ENCODE measurements at regions not wholly inside any gene's neighbourhood (a gene's known extent, or its start where the extent isn't known, plus 50 kb on each side); places are given as distances from the start of the nearest gene placed in this dataset.
"Not testable (repeated sequence)": the region's sequence is repeated elsewhere in the genome, so short reads cannot be mapped to it uniquely, and the experiment has no call there.

DNA sequence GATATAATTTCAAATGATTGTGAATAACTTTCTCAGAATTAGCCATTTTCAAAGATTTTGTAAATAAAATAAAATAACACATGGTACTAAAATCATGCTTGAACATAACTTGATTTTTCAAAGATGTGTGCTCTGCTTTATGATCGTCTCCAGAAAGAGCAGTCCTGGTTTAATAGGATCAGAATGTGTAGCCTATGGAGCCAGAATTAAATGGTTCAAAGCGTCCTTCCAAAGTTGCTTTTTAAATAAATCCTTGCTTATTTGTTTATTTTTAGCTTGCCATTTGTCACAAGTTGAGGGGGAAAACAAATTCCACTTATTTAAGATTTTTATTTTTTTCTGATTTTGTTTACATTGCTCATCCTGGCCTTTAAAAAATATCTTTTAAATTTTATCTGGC lies 123.7 kb upstream of the SPRED1 start:
- DNase-seq, result no peak

DNA sequence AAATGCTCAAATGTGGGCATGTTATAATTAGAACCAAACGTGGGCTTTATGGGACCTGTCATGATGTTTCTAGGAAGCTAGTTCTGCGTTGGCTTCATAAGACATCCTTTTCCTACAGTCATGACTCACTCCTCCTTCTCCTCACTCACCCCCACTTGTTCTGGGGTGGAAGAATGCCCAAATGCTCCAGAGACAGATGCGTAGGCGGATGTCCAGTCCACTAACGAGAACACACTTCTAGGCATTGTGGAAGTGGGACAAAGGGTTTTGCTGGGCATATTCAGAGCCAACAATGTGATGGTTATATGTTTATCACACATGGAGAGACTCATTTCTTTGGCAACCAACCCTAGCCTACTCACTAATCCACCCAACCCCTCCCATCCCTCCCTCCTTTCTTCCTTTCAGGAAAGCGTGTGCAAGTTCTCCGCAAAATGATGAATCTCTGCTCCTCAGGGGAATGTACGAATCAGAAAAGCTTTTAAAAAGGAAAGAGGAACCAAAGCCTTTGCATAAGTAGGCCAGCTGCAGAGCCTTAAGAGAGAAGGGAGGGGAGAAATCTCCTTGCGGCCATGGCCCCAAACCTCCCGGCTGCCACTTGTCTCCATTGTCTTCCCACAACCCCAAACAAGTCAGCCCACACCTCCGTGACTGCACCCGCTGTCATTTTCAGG lies 123.0 kb upstream of the SPRED1 start:
- no peak for DNase-seq

DNA sequence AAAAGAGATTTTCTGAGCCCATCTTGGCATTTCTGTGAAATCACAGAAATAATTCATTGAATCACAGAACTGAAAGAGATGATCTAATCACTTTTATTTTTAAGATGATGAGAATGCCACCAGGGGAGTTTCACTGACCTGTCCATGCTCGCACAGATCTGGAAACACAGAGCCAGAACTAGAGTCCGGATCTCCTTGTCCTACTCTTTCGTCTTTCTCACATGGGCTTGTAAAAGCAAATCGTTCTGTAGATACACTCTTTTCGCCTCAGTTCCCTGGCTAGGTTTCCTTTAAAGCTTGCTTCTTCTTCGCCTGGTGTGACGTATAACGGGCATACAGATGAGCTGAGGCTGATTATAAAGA lies 122.5 kb upstream of the SPRED1 start:
- DNase-seq, result no peak

DNA sequence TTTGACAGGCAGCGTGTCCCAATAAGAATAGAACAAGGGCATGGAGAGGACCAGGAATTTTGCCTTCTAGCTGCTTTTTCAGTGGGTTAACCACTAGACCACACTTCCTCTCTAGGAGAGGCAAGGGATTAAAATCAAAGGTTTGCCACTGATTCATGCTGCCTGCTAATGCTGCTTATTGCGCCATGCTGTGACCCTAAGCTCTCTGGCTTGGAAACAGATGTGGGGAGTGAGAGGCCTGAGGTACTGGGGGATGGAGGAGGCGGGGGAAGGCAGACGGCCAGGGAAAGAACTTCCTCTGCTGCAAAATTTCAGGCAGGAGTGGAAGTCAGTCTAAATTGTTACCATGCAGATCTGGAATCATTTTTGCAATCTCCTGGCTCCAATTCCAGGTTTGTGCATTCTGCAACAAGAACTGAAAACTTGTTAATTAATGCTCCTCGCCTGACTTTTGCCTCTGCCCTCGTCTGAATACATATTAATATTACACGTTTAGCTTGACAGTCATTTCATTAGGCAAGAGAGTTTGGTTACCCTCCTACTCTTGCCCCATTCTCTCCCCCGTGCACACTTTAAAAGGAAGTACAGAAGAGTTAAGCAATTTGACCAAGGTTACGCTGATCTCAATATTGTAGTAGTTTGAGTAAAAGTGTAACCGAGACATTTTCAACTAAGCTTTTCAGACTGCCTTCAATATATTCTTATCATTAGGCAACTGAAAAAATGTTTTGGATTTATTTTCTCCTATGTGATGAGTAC lies 121.7 kb upstream of the SPRED1 start:
- no peak for DNase-seq

DNA sequence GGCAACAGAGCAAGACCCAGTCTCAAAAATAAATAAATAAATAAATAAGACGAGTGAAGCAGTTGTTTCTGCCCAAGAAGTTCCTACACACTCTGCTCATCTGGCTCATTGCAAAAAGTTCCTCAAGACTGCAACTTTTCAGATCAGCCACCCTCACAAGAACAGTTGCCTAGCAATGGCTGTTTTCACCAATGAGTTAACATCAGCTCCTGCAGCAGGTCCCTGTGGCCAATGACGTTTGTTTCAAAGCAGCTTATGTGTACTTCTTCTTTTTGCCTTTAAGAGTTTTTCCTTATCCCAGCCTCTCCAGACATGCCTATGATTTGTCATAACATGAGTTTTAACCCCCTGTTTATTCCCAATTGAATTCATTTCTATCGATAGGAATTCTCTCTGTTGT lies 118.4 kb upstream of the SPRED1 start:
- no peak for DNase-seq

DNA sequence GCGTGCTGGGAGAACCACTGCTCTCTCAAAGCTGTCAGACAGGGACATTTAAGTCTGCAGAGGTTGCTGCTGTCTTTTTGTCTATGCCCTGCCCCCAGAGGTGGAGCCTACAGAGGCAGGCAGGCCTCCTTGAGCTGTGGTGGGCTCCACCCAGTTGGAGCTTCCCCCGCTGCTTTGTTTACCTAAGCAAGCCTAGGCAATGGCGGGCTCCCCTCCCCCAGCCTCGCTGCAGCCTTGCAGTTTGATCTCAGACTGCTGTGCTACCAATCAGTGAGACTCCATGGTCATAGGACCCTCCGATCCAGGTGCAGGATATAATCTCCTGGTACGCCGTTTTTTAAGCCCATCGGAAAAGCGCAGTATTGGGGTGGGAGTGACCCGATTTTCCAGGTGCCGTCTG lies 110.4 kb upstream of the SPRED1 start:
- not testable (repeated sequence) for DNase-seq

DNA sequence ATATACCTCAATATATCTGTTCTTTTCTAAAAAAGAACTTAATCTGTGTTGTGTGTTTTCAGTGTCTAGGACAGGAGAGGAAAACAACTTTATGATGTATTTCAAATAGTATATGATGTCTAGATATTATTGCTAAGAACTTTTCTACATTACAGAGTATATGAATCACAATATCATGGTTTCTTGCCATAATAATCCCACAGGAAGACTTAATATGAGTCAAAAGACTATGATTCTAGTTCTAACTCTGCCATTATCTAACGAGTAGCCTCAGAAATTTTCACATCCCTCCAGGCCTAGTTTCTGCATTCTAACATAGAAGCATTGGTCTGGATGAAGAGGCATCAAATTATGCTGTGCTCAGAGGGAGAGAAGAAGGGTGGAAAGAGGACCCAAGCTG lies 107.7 kb upstream of the SPRED1 start:
- no peak for DNase-seq

DNA sequence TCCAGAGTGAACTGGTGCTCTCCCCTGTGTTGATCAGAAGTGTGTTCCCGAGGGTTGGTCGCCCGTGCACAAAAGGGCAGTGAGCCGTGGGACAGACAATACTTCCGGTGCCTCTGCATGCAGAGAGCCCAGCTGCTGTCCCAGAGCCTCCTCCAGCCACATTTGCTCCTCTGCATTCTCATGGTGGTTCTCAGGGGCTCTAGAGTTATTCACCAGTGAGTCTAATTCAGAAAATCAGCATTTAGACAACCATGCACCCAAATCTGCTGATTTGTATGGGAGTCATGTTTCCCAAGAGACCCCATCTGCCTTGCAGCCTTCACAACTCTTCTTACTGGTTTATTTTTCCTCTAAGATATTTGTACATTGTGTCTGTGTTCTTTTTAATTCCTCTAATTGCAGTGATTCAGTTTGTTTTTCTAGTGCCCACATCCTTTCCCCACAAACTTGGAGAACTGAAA lies 107.0 kb upstream of the SPRED1 start:
- no peak for DNase-seq

DNA sequence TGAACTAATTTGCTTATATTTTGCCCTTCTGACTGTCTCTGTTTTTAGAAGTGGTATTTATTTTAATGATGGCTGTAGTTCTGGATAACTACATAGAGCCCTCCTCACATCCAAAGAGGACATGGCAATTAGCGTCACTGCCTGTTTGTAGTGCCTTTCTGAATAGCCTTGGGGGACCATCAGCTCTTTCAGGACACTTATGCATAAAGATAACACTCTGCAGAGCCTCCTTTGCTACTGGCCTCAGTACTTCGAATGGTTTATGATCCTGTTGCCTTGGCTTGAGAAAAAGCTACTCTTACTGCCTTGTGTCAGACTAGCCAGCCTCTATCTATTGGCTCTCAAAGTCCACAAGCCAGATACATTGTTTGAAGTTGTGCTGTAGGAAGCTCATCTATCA lies 105.4 kb upstream of the SPRED1 start:
- no peak for DNase-seq

DNA sequence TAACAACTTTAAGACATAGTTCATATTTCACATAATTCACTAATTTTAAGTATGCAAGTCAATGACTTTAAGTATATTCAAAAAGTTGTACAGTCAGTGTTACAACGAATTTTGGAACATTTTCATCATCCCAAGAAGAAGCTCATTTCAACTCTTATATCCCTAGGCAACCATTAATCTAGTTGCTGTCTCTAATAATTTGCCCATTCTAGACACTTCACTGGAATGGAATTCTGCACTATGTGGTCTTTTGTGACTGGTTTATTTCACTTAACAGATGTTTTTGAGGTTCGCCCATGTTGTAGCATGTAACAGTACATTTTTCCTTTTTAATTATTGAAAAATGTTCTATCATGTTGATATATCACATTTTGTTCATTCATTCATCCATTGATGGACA lies 104.2 kb upstream of the SPRED1 start:
- no peak for DNase-seq

DNA sequence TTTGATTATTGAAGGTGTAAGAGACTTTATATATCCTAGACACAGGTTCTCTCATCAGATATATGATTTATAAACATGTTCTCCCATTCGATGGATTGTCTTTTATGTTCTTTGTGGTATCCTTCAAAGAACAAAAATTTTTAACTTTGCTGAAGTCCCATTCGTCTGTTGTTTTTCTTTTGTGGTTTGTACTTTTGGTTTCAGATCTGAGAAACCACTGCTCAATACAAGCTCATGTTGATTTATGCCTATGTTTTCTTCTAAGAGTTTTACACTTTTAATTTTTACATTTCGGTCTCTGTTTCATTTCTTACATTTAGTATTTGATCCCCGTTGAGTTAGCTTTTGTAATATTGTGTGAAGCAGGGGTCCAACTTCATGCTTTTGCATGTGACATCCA lies 103.3 kb upstream of the SPRED1 start:
- DNase-seq, result no peak

DNA sequence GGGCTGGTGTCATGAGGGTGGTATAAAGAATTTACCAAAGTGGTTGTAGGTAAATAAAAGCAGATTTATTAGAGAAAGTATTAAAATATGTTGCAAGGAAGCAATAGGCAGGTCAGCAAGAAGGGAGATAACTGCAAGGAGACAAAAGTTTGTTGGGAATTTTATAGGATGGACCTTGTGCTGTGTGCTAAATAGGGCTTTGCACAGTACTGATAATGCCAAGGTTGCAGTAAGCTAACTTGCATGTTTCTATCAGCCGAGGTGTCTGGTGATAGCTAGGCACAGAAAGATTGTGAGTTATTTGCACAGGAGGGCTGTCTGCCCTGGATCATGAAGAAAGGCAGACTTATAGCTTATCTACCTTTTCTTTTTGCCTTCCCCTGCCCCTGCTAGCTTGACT lies 102.5 kb upstream of the SPRED1 start:
- no peak for DNase-seq

DNA sequence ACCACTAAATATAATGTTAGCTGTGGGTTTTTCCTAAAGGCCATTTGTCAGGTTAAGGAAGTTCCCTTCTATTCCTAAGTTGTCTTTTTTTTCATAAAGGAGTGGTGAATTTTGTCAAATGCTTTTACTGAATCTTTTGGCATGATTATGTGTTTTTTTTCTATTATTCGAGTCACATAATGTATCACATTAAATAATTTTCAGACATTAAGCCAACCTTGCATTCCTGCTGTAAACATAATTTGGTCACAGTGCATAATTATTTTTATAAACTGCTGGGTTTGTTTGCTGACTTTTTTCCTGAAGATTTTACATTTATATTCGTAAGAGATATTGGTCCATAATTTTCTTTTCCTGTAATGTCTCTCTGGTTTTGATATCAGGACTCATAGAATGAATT lies 101.8 kb upstream of the SPRED1 start:
- DNase-seq, result no peak

DNA sequence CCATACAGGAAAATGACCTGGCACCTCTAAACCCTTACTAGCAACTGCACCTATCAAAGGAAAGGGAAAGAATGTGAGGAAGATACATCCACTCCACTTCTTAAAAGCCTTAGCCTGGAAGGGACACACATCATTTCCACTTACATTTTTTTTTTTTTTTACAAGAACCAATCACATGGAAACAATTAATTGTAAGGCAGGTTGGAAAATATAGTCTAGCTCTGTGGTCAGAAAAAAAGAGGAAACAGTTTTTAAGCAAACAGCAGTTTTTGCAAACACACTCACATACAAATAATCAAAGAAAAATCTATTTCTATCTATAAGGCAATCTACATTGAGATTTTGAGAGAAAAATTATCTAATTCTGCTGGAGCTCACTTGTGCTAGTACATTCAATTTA lies 98.9 kb upstream of the SPRED1 start:
- DNase-seq, result no peak

DNA sequence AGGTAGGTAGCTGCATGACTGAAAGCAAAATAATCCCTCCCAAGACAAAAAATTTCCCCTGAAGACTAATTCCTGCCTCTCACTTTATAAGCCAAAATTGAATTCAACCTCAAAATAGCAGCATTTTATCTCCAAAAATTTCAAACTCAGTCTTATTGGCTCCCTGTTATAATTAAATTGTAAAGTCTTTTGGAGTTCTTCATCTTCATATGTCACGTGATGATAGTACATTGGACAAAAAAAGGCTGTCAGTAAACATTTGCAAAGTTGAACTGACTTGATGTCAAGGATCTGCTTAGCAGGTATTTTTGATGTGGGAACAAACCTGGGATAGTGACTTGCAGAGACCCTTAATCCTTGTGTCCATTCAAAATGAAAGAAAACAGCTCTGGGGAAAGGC lies 98.4 kb upstream of the SPRED1 start:
- no peak for DNase-seq

DNA sequence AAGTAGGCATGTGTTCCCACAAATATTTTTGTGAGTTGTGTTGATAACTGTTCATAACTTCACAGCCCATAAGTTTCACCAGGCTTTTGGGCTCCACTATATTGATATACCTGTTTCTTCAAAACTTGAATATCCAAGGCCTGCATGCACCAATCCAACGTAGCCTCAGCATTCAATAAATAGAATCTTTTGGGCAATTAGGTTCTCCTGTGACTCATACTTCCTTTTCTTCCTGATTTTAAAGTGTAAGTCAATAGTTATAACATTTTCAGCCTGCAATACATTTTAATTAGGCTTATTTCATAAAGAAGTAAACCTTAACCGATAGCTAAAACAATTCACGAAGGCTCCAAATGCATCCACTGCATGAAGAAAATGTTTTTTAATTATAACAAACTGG lies 97.8 kb upstream of the SPRED1 start:
- DNase-seq, result no peak

DNA sequence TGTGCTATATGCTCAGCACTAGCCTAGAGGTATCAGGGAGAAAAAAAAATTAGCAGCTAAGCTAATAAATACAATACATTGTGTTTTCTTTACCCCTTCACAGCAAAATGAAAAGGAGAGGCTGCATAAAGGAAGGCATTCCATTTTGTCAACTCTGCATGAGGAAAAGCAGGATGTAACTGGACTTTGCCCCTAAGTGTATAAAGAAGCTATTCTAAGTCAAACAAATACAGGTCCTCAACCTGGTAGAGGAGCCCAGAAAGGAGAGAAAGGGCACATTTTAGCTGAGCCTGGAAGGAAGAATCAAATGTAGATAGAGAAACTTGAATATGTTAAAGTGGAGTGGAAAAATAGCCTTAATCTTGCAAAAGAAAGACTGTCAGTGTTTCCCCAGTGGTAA lies 89.0 kb upstream of the SPRED1 start:
- no peak for DNase-seq

DNA sequence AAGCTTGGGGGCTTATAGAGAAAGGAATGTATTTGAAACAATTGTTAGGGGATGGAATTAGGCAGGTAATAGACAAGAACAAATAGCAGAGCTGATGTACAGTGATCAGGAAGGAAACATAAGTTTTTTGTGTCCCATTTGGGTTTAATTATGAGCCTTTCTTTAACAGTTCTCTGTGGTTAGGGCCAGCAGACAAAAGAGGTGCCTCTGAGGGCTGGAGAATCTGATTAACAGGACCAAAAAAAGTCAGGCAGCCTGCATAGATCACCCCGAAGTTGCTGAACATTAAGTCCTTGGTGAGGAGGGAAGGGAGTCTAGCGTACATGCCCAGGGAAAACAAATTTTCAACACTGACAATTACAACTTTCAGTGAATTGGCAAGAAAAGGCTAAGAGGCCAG lies 88.6 kb upstream of the SPRED1 start:
- no peak for DNase-seq

DNA sequence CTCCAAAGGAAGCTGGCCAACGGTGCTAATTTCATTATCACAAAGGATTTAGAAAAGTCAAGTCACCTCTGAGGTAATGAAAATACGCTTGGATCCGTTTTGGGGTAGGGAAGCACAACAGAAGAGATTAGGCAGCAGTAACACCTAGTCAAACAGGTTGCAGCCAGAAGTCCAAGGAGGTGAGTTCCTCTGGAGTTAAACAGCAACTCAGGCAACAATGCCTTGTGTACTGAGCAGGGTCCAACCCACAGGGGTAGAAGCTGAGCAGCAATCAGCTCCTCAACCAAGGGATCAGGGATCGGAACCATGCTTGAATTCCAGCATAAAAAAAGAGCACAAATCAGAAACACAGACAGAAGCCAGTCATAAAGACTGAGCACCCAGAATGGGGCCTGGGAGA lies 88.1 kb upstream of the SPRED1 start:
- no peak for DNase-seq

DNA sequence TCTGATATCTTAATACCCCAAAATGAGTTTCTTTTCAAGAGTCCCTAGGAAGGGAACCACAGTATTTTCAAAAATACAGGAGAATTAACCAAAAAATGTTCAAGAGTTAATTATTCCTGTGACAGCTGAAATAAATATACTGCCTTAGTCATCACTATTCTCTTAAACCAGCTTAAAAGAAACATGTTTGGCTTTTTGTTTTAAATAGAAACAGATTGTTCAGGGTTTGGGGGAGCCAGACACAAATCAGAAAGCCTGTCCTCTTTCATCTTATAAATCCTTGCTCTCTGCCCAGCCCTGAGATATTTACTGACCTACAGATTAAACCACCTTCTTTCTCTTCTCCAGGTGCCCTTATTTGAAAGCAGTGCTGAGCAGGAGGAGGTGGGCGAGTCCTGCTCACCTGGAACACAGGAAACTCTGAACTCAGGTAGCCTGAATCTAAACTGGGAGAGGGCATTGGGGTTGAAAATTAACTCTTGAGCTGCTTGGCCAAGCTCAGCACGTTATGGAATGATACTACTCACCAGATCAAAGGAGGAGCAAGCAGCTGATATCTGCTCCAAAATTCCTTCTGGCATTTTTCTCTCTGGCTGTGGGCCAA lies 84.1 kb upstream of the SPRED1 start:
- no peak for DNase-seq

DNA sequence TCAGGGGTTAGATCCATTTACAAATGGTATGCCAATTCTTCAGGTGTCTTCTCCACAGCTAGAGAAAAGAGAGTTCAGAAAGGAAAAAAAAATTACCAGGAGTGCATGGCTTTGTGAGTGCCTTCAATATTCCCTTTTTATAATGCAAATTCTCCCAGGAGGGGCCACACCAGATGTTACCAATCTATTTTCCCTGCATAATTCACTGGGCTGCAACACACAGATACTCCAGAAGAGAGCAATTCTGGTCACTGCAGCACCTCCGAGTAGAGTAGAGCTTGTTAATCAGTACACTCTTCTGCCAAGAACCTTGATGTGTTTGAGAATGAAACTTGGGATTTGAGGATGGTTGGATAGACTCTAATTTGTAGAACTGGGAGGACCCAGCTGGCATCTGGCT lies 80.7 kb upstream of the SPRED1 start:
- no peak for DNase-seq

DNA sequence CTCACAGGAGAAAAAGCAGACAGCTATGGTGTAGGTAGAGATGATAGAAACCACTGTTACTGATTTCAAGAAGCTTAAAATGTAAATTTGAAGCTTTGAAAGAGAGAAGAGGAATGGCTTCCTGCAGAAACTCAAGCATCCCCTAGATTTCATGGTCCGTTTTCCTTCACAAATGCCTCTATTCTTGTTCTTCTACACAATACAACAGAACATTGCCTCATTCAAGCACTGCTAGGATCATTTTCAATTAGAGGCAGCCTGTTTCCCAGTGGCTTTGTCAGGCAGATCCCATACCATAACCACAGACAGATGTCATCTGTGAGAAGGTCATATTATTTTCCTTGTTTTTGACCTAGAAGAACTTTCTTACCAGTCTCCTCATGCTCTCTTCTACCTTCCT lies 77.9 kb upstream of the SPRED1 start:
- DNase-seq, result no peak

DNA sequence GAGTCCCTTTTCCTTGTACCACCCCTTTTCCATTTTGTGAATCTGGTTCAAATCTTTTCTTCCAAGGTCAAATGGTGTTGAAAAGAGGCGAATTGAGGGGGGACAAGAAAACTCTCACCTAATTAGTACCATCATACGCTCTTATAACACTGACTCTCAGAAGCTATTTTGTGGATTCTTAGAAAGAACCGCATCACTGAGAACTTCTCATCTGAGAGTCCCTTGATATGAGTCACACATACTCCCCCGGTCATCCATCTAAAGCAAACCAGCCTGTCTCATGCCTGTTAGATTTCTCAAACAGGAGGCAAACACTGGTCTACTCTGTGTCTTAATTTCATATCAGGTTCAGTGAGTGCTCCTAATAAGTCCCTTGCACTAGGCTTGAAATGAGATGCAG lies 76.5 kb upstream of the SPRED1 start:
- DNase-seq, result no peak

DNA sequence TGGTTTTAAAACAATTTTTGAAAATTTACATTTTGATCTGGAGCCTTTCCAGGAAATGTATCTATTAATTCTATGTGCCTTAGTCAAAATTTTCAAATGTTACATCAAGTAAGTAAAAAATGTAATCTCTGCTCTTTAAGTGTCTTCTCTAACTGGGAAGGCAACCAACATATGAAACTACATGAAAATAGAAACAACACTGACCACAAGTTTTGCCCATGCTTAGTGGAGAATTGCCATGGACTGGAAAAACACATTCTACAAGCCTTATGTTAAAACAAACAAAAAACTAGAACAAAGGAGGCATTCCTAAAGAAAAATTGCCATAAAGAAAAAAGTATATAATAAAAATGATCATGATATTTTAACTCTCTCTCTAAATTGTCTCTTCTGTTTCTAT lies 75.9 kb upstream of the SPRED1 start:
- no peak for DNase-seq

DNA sequence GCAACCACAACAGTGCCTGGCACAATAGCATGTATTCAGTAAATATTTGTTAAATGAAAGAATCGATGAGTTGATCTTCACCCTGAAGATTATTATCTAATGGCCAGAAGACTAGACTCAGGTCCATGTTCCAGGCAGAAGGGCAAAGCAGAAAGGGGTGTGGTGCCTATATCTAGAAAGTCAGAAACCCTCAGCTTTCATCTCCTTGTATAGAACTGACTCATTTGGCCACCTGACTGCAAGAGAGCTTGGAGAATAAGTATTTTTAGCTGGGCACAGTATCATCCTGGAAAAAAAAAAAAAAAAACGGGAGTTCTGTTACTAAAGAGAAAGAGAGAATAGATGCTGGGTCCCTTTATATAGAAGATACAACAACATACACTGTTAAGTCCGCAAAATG lies 69.7 kb upstream of the SPRED1 start:
- no peak for DNase-seq
